ENCODE measurements at regions not wholly inside any gene's neighbourhood (a gene's known extent, or its start where the extent isn't known, plus 50 kb on each side); places are given as distances from the start of the nearest gene placed in this dataset.

DNA sequence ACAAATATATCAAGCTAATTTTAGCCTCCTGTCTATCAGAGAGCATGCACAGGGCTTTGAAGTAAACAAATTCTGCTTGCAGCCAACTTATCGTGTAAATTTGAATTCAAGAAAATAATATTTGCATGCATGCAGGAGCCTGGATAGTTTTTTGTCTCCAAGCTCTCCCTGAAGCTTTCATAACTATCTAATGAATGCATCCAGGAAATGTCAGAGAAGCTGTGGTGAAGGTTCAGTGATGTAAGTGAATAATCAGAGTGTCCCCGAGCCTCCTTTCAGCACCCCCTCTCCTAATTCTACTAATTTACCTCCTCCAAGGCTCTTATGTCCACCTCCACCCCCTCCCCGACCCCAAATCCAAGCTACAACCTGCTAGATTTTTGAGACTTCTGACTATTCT is 172.0 kb upstream of the ZNF32 start:
- DNase-seq (ENCODE audit: low read depth in 2 of 2): no peak

DNA sequence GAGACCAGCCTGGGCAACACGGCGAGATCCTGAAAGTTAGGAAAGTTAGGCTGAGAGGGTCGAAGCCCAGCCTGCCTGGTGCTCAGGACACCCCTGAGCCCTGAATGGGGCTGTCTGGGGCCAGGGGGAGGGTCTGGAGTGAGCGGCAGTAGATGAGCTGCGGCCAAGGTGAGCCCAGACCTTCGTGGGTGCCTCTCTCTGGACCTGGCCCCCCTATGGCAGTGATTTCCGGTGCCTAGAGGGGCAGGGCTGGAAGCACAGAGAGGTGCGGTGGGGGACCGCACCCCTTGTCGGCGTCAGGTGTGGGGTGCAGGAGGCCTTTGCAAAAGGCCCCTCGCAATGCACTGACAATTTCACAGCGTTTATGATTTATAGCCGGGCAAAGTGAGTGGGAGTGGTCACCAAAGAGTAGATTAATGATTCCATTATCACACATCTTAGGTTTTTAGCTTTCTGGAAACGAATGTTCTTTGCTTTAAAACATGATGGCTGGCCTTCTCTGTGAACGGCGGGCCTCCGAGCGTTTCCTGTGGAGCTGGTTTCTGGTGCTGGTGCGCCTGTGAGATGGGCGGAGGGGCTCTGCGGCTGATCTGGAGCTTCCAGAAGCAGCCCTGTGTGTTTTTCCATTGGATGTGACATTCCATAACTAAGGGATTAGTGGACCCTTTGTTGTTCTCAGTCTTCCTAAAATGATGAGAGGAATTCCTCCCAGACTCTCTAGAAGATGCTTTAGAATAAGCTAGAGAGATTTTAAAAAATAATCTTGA is 171.0 kb upstream of the ZNF32 start:
- DNase-seq (ENCODE audit: low read depth in 2 of 2): no peak

DNA sequence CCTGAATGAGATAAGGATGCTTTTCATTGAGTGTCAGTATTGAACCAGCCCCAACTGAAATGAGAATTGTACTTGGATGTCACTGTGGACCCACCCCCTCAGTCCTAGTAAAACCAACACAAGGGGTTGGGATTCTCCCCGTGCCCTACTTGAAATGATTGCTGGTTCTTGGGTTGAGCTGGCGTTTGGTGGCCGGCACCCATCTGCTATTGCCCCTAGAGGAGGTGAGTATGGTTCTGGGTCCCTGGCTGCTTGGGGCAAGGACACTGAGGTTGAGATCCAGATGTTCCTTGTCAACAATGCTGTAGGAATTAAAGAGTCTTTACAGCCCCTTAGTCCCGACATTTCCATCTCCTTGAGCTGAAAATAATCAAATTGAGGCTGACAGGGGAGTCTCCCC is 170.0 kb upstream of the ZNF32 start:
- DNase-seq (ENCODE audit: low read depth in 2 of 2): no peak

DNA sequence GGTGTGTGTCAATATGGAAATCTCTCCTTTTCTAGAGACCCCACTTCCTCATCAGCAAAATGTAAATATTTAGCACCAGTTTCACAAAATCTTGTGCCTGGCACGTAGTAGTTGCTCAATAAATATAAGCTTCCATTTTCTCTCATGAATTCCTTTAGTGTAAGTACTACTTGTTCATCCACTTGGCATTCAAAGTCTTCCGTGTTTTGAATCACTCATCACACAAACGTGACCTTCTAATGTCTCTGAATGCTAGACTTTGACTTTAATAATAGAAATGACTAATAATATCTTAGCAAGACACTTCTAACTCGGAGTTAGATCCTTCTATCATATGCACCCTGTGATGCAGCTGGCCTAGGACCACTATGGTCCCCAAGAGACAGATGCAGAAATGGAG is 168.7 kb upstream of the ZNF32 start:
- DNase-seq (ENCODE audit: low read depth in 2 of 2): no peak

DNA sequence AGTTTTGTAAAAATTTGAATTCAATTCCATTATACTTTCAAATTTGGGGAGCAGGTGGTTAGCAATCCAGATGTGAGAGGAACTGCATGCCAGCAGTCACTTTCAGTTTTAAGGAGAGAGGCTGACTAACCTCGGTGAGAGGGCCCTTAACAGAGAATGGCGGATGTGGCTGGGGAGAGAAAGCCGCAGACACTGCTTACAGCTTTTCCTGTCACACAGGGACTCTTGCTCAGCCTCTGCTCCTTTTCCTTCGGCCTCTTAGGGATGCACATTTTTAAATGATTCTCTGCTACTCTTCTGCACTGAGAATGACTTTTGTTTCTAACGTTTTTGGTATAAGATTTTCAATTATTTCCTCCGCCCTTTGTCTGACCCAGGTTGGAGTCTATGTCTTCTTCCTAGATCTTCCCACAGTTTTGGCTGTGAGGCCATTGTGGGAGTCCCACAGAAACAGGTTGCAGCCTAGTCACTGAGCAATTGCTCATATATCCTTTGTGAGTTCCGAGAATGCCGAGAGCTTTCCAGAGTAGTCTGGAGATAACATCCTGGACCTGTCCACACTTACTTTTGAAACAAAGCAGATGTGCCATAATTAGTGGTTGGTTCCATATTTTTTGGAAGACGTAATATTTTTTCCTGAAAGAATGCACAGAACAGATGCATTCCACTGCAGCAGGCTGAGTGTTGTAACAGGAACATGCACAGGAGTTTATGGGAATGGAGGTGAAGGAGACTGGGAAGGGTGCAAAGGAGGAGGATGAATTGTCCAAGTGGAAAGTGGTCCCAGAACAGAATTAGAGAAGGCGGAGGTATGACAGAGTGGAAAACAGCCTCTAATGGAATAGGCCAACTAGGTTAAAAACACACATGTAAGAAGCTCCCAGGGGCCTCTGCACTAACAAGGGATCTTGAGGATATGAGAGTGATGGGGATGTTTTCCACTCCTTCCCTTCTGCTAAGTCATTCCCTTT is 168.0 kb upstream of the ZNF32 start:
- DNase-seq (ENCODE audit: low read depth in 2 of 2): peak; percentile 55 to 68

DNA sequence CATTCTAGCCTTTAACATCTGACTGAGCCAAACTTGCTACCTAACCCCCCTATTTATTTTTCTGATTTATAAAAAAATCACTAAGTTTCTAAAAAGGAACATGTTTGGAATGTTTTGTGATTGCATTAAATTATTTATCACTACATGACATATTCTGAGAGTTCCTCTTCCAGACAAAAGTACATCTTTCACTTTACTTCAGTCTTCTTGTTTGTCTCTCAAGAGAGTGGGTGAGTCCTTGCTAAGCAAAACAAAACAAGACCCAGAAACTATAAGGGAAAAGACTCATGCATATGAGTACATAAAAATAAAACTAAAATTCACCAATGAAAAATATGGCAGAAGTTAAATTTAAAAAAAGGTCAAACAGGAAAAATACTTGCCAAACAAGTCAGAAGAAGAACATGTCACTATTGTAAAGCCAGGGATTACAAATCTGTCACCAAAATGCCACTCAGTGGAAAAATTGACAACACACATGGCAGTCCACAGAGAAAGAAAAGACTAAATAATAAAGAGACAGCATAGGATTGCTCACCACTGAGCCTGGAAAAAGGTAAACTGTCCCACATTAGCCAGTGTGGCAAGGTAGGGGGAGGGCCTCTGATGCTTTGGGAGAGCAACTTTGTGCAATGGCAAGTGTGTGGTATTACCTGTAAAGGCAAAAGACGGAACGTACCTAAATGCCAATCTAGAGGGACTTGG is 166.7 kb upstream of the ZNF32 start:
- no peak for DNase-seq (ENCODE audit: low read depth in 2 of 2)

DNA sequence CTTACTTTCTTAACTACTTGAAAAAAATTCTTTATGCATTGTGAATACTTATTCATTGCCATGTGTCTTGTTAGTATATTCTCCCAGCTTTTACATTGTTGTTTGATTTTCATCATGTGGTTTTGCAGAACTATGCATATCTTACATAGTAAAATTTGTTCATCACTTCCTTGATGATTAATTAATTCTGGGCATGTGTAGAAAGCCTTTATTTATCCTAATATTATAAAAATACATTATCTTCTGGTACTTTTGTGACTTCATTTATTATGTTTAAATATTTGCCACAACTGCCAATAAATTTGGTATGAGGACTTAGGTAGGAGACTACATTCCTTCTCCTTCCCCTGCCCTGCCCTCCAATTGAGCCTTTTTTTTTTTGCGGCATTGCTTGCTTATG is 166.0 kb upstream of the ZNF32 start:
- no peak for DNase-seq (ENCODE audit: low read depth in 2 of 2)

DNA sequence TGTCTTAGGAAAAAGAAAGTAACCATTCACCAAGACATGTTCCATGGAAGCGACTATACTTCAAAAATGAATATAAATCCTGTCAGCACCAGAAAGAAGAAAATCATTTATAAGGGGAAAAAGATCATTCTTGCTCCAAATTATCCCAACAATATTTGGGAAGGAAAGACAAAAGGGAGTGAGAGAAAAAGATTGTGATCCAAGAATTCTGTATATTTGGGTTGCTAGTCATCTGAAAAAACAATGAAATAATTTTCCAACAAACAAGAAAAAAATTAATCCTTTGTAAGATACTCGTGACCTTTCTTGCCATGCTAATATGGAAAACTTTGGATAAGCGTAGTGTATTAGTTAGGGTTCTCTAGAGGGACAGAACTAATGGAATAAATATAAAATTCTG is 163.2 kb upstream of the ZNF32 start:
- no peak for DNase-seq (ENCODE audit: low read depth in 2 of 2)

DNA sequence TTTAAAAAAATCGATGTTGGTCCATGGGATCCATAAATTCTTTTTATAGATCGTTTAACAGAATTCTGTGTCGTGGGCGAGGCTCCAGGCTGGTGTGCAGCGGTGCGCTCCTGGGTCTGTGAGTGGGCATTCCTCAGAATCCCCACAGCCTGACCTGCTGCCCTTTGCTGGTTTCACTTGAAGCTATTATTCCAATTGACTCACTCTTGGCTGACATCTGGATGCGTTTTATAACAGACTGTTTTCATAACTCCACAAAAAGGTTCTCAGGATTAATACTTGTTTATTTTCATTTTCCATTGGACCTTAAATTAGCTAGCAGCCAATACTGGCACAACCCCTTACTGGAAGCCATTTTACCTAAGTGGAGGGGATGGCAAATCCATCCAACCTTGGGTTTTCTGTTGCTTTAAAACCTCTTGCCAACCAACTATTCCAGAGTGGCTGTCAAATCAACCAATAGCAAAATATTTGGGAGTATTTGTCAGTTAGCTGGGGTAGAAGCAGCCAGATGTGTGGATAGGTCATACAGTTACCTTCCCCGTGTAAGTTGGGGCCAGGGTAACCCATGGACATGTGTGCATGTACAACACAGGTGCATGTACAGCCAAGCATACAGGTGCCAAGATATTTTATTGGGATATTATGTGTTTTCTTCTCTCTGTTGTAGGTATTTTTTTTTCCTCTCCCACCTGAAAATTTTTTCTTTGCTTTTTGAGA is 160.7 kb upstream of the ZNF32 start:
- no peak for DNase-seq (ENCODE audit: low read depth in 2 of 2)

DNA sequence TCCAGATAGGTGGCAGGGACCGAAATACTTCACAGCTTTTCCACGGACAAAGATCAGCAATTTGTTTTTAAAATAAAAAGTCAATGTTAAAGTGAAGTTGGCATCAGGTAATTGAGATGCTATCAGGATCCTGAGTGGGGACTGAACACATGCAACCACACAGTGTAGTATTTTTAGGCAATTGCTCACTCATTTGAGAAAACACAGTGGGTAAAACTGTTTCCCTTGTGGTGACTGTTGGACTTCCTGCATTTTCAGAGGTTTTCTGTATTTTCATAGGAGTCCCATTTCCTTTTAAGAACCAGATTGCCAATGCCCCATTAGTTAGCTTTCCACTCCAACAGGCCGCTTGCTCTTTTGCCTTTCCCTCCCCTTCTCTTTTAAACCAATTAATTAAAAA is 159.5 kb upstream of the ZNF32 start:
- DNase-seq (ENCODE audit: low read depth in 2 of 2): no peak

DNA sequence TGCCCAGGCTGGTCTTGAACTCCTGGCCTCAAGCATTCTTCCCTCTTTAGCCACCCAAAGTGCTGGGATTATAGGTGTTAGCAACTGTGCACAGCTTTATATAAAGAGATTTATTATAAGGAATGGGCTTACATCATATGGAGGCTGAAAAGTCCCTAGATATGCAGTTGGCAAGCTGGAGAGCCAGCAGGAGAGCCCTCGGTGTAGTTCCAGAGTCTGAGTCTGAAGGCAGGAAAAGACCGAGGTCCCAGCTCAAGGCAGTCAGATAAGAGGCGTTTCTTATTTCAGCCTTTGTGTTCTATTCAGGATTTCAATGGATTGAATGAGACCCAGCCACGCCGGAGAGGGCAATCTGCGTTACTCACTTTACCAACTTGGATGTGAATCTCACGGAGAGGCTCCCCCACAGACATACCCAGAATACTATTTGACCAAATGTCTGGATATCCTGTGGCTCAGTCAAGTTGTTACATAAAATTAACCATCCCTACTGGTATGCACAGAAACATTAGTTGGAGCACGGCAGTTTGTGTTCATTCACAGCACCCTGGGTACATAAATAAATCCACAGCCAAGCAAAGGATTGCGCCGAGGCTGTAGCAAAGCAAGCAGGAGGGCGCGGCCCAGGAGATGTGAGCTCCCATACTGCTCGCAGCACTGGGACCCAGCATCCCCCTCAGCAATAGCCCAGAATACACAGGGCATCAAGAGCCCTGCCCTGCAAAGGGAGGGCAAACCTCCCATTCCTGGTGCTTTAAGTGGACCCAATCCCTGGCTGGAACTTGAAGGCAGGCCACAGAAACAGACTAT is 158.4 kb upstream of the ZNF32 start:
- no peak for DNase-seq (ENCODE audit: low read depth in 2 of 2)

DNA sequence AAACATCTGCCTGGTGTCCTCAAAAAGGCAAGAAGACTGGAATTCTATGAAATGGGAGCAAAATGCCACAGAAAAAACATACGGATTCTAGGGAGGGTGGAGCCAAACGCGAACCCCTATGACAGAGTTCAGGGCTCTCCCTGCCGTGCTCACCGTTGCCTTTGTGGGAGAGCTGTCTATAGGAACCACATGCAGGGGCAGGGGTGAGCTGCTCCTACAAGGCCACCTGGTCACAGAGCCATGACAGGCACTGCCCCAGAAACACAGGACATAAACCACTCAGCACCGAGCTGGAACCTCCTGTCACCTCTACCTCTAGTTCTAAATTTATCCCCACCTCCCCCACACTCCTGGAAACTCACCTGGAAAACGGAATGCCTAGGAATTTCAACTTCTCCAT is 155.1 kb upstream of the ZNF32 start:
- no peak for DNase-seq (ENCODE audit: low read depth in 2 of 2)

DNA sequence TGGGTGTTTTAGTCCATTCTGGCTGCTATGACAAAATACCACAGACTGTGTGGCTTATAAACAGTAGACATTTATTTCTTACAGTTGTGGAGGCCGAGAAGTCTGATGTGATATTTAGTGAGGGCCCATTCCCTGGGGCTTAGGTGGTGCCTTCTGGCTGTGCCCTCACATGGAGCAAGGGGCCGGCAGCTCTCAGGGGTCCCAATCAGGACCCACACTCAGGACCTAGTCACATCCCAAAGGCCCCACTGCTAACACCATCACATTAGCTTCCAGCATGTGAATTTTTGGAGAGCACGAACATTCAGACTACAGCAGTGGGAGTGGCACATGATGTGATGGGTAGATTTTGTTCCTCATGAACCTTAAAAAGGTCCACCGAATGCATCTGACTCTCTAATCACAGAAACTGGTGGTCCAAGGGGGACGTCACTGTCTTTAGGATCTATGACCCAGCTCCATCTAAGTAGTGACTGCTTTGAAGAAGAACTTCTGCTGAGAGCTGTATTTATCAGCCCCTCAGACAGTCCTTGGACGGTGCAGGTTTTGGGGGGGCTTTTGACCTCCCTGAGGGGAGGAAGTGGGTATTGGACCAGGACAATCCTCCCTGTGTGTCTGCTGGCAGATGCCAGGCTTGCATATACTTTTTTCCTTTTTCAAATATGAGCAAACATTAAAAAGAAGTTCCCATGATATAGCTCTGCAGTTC is 154.5 kb upstream of the ZNF32 start:
- DNase-seq (ENCODE audit: low read depth in 2 of 2): no peak

DNA sequence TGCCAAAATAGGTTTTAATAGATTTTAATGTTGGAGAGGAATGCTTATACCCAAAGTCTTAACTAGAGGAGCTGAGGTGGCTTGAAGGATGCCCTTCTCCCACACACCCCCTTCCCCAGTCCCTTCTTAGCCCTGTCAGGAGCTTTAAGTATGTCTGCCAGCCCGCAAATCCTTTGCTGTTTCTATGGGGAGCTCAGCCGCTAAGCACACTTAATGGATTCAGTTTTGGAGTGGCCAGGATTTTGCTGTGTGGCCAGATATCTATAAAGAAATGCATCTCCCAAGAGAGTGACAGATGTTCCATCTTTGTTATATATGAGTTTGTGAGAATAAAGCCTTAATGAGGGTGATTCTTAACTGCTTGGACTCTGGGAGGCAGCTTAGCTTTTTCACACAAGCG is 152.9 kb upstream of the ZNF32 start:
- no peak for DNase-seq (ENCODE audit: low read depth in 2 of 2)

DNA sequence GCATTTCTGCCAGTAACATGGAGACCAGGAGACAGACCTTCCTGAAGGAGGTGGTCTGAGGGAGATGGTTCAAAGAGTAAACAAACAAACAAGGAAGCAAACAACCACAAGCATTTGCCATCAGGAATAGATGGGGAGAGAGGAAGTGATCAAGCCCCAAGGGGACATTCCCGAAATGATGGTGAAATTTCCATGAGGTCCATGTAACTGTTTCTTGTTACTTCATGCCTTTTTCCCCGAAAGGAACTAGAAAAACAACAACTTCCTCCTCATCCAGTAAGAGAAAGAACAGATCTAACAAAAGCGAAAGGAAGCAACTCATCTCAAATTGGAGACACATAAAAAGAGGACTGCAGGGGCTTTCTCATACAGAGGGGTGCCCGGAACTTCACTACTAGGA is 152.5 kb upstream of the ZNF32 start:
- DNase-seq (ENCODE audit: low read depth in 2 of 2): no peak

DNA sequence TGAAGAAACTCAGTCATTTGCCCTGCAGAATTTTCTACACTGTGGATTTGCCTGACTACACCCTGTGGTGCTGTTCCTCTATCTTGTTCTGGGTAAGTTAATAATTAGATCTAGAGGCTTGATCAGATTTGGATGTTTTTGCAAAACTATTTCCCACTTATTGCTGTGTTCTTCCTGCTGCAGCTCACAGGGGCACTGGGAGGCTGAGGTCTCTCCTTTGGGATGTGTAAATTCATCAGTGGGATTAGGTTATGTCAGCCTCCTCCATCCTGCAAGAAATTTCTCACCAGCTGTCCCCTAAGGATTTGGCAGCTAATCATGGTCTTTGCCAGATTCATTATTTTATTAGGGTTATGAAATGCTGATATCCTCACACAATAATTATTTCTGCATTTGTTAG is 148.1 kb upstream of the ZNF32 start:
- DNase-seq (ENCODE audit: low read depth in 2 of 2): no peak

DNA sequence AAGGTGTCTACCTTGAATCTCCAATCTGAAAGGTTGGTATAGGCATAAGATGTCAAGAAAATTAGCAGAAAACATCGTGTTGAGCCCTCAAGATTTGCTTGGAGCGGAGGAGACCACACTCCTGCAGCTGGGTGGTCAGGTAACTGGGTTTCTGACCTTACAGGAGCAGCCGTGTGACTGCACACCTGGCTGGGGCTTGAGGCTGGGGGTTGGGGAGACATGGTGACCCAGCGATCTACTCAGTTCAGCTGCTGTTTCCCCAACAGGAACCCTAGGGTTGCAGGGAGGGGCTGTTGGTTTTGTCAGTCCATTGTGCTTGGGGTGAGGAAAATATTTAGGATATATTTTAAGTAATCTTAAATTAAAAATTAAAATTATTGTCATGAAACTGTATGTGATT is 147.0 kb upstream of the ZNF32 start:
- DNase-seq (ENCODE audit: low read depth in 2 of 2): no peak

DNA sequence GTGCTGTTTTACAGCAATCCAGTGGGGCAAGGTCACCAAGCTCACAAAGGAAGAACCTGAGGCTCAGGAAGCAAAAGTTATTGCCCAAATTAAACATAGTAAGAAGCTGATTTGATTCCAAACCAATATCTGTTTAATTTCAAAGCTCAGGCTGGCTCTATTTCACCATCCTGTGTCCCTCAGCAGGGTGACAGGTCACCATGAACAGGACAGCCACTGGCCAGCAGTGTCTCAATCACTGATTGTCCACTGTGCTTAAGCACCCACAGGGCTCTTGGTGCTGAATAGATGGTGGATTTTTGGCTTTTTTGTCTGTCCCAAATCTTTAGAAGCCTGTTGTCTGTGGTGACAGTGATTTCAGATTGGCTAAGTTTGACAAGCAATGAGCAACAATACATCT is 146.4 kb upstream of the ZNF32 start:
- DNase-seq (ENCODE audit: low read depth in 2 of 2): no peak

DNA sequence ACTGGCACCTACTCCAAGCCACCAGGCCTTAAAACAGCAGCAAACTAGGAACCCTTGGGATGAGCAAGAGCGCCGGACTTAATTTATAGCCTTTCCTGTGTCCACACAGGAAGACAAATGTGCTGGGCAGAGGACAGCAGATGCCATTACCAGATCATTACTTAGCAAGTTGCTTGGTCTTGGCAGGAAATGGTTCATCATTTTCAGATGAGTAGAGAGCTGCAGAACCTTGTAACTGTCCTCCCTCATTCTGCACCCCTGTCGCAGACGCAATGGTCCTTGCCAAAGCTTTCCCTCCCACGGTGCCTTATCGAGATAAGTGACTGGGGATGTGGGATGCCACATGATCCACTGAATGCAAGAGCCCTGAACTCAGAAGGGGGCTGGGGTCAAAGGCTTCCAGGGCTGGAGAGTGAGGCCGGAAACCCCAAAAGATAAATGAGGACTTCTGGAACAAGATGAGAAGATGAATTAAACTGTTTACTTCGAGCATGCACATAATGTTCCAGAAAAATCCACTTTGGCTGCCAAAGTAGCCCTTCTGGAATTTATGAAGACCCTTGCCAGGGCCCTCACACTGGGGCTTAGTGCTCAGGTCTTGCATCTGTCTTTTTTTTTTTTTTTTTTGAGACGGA is 145.6 kb upstream of the ZNF32 start:
- DNase-seq (ENCODE audit: low read depth in 2 of 2): no peak

DNA sequence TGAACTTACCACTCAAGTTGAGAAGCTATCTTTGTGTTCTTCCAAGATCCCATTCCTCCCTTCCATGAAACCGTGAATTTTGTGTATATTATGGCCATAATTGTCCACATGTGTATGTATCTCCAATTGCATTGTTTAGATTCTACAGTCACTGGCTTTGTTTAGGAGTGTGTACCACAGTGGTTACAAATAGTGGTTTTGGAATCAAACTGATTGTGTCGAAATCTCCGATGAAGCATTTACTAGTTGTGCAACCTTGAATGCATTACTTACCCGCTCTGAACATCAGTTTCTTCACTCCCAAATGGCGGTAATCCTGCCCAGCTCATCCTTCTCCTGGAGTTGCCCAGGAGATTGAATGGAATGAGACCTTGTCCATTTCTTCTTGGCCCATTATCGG is 145.0 kb upstream of the ZNF32 start:
- no peak for DNase-seq (ENCODE audit: low read depth in 2 of 2)
